ENCODE measurements at regions not wholly inside any gene's neighbourhood (a gene's known extent, or its start where the extent isn't known, plus 50 kb on each side); places are given as distances from the start of the nearest gene placed in this dataset.
"Not testable (repeated sequence)": the region's sequence is repeated elsewhere in the genome, so short reads cannot be mapped to it uniquely, and the experiment has no call there.

DNA sequence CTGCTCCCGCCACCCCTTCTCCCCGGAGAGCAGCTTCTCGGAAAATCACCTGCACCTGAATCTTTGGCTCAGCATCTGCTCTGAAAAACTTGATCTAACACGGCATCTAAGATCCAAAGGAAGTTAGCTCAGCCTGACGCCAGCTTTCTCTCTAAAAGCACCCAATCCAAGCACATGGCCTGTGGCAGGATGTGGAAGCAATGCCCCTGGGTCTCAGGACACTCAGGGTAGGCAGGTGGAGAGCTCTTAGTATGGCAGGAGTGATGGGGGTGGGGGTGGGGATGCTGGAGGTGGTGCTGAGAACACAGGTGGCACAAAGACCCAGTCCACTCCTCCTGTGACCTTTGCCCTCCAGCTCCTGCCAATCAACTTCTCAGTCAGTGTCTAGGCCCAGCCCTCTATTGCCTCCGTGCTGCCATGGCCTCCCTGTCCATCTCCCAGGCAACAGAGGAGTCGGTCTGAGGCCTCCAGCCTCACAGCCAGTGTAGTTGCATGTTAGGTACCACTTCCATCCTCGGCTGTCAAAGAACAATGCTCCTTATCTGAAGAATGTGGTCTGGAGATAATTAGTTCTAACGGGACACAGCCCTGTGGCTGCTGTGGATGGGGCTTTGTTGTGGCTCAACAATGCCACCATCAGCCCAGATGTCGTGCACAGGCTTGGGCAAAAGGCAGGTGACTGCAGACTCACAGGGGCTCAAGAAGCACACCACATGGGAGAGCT lies 180.0 kb upstream of the C14orf180 start:
- DNase-seq (ENCODE audit: low read depth): no peak

DNA sequence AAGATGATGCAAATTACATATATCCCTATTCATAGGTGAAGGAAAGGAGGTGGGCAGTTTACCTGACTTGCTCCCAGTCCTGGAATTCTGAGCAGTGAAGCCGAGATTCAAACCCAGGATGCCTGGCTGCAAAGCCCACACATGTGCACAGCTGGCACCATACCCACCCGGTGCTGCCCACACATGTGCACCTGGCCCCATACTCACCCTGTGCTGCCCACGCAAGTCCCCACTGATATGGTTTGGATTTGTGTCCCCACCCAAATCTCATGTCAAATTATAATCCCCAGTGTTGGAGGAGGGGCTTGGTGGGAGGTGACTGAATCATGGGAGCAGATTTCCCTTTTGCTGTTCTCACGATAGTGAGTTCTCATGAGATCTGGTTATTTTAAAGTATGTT lies 179.2 kb upstream of the C14orf180 start:
- DNase-seq (ENCODE audit: low read depth): no peak

DNA sequence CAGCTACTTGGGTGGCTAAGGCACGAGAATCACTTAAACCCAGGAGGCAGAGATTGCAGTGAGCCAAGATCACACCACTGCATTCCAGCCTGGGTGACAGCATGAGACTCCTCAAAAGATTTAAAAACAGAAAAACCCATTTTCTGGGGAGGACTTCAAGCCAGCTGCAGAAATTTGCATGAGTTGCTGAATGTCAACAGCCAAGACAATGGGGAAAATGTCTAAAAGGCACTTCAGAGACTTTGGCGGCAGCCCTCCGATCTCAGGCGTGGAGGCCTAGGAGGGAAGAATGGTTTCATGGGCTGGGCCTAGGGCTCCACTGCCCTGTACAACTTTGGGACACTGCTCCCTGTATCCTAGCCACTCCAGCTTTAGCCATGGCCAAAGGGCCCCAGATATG lies 177.8 kb upstream of the C14orf180 start:
- DNase-seq (ENCODE audit: low read depth): no peak

DNA sequence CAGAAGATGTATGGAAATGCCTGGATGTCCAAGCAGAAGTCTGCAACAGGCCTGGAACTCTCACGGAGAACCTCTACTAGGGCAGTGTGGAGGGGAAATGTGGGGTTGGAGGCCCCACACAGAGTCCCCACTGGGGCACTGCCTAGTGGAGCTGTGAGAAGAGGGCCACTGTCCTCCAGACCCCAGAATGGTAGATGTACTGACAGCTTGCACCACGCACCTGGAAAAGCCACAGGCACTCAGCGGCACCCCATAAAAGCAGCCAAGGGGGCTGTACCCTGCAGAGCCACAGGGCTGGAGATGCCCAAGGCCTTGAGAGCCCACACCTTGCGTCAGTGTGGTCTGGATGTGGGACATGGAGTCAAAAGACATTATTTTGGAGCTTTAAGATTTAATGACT lies 177.3 kb upstream of the C14orf180 start:
- not testable (repeated sequence) for DNase-seq (ENCODE audit: low read depth)

DNA sequence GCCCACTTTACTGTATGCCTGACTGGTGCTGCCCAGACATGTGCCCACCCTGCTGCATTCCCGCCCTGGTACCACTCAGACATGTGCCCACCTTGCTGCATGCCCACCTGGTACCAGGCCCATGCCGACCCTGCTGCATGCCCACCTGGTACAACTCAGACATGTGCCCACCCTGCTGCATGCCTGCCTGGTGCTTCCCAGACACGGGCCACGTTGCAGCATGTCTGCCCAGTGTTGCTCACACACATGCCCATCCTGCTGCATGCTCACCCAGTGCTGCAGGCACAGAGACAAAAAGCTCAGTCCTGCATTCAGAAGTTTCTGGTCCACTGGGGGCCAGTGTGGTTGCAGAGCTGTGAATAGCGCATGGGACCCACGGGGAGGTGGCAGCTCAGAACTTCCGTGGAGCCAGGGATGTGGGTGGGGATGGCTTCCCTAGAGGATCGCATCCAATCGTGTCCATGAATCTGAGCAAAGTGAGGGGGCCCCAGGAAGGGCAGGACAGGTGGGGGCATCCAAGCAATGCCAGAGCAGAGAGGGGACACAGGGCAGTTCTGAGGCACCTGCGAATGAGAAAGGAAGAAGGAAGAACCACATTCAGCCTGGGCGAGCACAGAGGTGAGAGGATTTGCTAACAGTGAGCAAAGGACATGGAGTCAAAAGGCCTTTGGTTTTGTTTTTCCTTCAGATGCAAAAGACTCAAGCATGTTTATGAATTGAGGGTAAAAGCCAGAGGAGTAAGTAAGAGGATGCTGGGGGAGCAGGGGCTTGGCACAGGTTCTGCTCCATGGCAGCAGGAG lies 175.9 kb upstream of the C14orf180 start:
- DNase-seq (ENCODE audit: low read depth): no peak

DNA sequence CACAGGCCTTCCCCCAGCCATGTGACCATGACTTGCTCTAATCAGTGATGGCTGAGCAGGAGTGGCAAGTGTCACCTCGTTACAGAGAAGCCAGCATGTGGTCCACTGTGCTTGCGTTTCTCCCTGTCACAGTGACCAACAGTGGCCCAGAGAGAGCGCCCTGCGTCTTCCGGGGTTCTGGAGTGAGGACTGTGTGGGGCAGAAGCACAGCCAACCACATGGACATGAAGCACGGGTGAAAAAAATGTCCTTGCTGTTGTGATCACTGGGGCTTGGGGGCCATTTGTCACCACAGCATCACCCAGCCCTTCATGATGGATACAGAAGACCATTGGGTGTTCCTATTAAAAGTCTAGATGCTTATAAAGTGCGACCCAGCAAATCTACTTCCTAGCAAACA lies 174.6 kb upstream of the C14orf180 start:
- DNase-seq (ENCODE audit: low read depth): no peak

DNA sequence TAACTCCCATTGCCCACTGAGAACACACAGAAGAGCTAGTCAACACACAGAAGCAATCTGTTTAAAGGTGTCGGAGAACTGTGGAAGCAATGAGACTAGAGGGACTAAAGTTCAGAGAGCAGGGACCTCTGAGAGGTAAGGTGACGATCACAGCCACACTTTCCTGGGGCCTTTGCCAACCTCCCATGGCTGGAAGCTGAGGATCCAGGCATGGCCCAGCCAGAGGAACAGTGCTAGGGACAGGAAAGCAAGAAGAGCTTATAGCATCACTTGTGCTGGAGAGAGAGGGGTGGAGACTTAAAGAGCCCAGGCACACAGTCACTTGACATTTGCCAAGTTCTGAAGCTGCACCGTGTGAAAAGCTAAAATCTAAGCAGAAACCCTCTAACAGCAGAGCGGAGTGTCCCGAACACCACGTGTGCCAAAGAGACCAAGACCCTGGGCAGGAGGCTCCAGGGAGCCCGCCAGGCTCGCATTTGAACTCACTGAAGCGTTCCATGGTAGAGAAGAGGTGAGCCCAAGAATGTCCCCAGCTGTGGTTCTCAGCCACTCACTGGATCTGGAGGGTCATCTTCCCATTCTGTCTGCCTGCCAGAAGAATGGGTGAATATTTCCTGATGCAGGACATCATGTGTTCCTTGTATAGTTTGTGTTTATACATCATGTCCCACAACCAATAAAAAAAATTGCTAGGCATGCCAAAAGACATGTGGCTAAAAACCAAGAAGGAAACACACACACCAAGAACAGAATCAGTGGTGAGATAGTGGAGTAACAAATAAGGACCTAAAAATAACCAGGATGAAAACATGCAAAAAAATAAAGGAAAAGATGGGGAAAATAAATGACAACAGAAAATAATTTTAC lies 174.0 kb upstream of the C14orf180 start:
- DNase-seq (ENCODE audit: low read depth): no peak

DNA sequence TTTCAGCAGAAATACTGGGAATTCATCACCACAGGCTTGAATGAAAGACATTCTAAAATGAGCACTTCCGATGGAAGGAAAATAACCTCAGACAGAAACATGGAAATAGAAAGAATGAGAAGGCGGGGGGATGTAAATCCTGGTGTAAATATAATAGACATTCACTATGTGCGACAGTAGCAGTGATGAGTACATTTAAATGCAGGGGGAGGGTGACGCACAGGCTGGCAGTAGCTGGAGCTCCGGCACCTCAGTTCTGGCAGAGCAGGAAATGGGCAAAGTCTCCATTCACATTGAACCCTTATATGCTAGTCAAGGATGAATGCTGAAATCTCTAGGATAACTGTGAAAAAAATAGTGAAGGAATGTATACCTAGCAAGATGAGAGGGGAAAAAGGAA lies 172.7 kb upstream of the C14orf180 start:
- DNase-seq (ENCODE audit: low read depth): no peak

DNA sequence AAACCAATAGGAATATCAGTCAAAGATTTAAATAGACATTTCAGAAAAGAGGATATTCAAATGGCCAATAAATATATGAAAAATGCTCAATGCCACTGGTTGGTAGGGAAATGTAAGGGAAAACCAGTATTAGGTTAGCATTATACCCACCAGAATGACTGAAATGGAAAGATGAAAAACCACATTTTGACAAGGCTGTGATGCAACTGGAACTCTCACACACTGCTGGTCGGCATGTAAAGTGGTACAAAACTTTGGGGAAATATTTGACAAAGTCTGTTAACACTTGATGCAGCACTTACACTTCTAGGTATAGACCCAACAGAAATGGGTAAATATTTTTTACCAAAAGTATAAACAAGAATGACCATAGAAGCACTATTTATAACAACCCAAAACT lies 163.2 kb upstream of the C14orf180 start:
- no peak for DNase-seq (ENCODE audit: low read depth)

DNA sequence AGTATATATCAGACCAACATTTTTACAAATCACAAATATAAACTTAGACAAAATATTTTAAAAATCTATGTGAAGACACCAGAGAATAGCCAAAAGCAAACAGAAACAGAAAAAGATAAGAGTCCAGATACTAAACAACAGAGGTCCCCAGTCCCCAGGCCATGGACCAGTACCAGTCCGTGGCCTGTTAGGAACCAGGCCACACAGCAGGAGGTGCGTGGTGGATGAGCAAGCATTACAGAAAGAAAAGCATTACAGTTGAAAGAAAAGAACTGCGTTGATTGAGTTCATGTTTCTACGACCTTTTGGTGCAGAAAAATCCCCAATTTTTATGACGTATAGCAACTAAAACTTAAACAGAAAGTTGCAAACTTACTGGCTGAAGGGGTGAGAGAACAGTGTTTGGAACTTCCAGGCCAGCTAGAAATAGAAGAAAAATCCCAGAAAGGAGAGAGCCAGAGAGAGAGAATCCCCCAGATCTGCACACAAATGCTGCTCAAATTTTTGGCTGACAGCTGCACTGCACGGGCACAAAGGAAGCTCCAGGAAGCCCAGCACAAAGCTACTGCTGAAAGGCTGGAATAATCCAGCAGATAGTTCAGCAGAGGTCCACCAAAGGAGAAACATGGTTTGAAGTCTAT lies 159.6 kb upstream of the C14orf180 start:
- no peak for DNase-seq (ENCODE audit: low read depth)

DNA sequence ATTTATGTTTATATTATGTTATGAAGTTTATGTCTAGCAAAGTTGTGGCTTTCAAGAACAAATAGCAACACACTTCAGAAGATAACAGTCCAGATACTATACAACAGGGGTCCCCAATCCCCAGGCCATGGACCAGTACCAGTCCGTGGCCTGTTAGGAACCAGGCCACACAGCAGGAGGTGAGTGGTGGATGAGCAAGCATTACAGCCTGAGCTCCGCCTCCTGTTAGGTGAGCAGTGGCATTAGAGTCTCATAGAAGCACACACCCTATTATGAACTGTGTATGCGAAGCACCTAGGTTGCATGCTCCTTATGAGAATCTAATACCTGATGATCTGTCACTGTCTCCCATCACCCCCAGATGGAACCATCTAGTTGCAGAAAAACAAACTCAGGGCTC lies 159.0 kb upstream of the C14orf180 start:
- DNase-seq (ENCODE audit: low read depth): not testable (repeated sequence)

DNA sequence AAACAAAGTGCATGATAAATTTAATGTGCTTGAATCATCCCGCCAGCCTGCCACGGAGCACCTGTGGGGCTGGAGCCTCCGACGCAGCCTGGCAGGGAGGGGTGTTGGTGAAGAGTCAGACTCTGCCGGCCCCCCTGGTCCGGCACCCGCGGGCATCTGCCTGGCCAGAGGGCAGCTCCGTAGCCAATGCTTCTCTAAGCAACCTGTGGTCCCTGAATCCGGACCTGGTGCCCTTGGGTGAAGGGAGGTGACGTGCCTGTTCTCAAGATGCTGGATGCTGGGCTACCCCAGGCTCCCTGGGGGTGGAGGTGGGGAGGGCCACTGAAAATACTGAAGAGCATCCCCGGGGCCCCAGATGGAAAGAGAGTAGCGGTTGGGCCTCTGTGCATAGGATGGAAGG lies 158.6 kb upstream of the C14orf180 start:
- DNase-seq (ENCODE audit: low read depth): no peak

DNA sequence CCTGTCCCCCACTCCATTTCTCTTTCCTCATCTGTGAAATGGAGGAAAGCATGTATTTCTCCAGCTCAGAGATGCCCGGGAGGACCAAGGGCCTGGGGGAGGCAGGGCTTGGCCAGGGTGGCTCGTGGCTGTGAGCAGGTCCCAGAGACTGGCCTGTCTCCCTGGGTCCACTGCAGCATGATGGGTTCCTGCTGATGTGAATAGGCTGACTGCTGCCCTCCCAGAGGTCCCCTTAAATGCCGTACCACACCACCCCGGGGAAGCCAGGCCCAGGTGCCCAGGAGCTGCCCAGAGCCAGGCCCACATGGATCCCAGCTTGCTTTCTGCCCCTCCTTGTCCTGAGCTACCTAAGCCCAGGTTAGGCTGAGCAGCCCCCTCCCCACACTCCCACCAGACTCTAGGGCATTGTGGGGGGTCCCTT lies 158.2 kb upstream of the C14orf180 start:
- DNase-seq (ENCODE audit: low read depth): no peak

DNA sequence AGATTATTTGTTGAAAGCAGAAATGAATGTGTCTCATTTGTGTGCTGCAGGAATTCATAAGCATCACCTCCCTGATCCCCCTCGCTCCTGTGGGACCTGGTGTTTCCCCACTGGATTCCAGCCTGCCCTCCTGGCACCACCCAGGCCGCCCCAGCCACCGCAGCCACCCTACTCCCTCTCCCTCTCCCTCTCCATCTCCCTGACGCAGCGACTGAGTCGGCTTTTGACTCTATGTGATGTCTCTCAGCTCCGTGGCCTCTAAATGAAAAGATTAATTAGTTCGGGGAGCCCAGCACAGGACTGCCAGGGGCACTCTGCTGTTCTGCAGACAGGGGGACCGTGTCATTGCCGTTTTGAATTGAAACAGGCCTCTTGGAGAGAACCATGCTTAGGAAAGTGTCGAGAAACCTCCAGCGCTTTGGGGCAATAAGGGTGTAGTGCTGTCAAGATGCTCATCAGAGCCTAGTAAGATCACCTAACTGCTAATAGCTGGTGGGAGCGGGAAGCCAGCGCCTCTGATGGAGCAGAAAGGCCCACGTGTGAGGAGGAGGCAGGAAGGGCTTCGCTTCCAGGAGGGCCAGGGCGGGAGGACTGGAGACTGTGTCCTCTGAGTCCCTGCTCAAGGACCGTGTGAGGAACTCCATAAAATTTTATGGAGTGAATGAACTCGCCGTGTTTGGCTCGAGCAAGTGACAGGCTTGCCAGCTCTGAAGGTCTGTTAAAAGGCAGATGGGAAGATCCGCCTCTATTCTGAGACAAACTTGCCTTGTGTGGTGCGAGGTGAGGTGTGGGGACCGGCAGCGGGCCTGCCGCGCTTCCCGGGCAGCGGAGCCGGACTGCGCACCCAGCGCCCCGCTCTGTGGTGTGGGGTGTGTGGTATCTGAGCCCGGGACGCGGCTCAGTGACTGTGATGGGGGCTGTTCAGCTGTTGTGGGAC lies 157.4 kb upstream of the C14orf180 start:
- no peak for DNase-seq (ENCODE audit: low read depth)

DNA sequence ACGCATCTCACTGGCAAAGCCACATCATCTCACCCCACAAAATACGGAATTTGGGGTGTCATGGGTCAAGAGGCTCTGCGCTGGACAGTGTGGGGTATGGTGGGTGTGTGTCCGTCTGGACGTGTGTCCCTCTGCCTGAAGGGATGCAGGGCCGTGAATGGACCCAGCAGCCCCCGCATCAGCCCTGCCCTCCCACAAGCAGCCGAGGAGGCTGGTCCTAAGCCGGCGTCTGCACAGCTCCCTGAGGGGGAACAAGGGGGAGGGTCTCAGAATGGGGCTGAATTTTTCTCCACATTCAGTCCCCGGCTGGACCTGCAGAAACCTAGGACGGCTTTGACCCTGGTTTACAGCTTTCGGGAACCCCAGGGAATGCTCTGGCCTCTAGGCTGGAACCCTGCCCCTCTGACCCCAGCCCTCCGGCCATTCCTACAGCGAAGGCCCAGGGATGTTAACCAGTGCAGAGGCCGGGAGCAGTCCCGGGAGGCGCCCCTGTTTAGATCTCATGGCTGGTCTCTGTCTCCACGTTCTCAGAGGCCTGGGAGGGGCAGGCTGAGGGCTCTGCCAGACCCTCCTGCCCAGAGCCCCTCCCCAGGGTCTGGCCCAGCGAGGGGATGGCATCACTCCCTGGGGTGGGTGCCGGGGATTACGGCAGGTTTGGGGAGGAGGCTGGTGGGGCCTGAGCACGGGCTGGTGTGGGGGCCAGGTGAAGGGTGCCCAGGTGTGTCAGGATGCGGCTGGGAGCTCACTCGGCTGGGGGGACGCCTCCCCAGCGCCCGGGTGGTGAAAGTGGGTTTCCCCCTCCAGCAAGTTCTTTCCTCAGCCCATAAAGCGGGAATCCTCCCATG lies 156.5 kb upstream of the C14orf180 start:
- DNase-seq (ENCODE audit: low read depth): no peak

DNA sequence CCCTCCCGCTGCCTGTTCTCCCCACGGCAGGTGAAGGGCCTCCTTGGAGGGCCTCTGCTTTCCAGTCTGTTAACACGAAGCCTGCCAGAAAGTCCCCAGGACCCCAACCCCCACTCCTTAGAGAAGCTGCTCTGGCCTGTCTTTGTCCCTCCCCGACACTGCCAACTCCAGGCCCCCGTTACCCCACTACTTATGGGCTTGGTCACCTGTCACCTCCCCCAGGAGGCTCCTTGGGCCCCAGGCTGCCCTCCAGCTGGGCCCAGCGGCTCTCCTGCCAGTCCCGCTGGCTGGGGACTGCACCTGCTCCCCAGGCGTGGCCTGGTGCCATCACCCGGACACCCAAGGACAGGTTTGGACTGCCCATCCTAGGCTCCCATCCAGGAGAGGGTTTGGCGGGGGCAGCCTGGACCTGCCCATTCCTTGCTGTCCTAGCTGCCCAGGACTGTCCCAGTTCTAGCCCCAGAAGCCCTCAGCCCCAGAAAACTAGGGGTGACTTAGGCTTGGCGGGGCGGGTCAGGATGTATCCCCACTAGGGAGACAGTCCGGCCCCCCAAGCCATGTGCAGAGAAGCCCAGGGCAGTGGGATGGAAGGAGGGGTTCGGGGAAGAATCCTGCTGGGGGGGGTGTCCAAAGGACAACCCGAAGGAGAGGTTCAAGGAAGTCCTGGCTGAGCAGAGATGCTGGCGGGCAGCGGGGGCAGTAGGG lies 155.7 kb upstream of the C14orf180 start:
- no peak for DNase-seq (ENCODE audit: low read depth)

DNA sequence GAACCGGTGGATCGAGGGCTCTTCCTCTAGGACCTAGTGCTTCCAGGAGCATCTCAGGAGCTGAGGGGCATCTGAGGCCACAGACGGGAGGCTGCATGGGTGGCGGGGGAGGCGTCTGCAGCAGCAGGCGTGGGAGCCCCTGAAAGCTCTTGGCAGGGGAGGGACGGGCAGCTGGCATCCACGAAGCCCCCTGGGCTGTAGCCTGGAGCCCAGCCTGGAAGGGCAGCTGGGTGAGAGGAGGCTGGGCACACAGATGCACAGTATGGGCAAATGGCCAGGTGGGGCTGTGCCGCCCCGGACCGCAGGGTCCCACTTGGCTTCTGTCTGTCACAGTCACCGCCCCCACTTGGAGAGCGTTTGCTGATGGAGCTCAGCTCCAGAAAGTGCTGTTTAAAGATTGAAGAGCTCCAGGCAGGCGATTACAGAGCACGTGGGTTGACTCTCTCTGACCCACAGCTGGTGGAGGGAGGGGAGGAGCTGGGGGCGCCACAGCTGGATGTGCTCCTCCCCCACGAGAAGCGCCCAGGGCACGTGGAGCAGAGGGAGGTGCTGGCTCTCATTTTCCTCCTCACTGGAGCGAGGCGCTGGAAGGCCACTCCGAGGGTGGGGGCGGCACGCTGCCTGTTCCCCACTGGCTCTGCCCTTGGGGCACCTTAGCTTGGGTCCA lies 155.0 kb upstream of the C14orf180 start:
- DNase-seq (ENCODE audit: low read depth): no peak

DNA sequence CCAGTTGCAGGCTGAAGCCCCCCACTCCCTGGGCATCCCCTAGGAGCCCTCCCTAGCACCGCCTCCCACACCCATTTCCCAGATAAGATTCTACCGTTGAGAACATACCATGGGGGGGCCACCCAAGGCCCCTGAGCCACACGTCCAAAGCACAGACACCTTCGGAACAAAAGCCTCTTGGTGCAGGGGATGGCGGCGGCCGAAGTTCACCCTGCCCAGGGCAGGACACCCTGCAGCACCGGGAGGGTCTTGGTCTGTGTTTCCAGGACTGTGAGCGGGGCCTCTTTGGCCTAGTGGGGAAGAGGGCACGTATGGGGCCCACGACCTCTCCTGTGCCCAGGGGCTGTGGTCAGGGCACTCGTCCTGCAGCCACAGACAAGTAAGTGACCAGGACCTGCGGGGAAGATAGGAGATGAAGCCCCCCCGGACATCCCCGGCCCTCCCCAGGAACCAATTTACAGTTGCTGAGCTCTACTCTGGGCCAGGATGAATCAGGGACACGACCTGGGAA lies 154.3 kb upstream of the C14orf180 start:
- DNase-seq (ENCODE audit: low read depth): no peak
